AG04449 (cell line): ENCODE measurements at regions not wholly inside any gene's neighbourhood (a gene's known extent, or its start where the extent isn't known, plus 50 kb on each side); places are given as distances from the start of the nearest gene placed in this dataset.
"Not testable (repeated sequence)": the region's sequence is repeated elsewhere in the genome, so short reads cannot be mapped to it uniquely, and the experiment has no call there.

Experiments used
- CTCF ChIA-PET: fragments of 350-600 bp; formaldehyde crosslinking; extraction: SDS; loops from one replicate; lab custom pipeline; 2021; ENCODE audit warnings: antibody characterized with exemption; lab: Yijun Ruan, JAX
- POLR2A ChIA-PET: fragments of 400-600, 350-600 bp; formaldehyde crosslinking; extraction: SDS; loops from one replicate; lab custom pipeline; 2020; ENCODE audit warnings: antibody characterized with exemption, inconsistent platforms; lab: Yijun Ruan, JAX
- DNase-seq: peaks from one replicate; pipeline ENCODE4 v3.0.0-alpha.2; 2010; ENCODE audit warnings: low read depth, low spot score
- H3K4me3 ChIP-seq: 2 replicates; pipeline ENCODE4 v1.5.1; 2011; ENCODE audit warnings: low read depth, mild to moderate bottlenecking, control low read depth, low read length
- CTCF ChIP-seq: IDR thresholded peaks from one replicate; pipeline ENCODE4 v1.5.1; 2011; ENCODE audit warnings: mild to moderate bottlenecking, moderate library complexity, low read length, control low read depth, inconsistent platforms; ENCODE audit not compliant: insufficient read depth; ENCODE audit errors: missing control alignments

- DNase-seq, CTCF ChIA-PET, POLR2A ChIA-PET, H3K4me3 ChIP-seq: not testable (repeated sequence)
Measured at GRCh38 chr6:142016666-142017065, 116.1 kb upstream of the GJE1 start.

GRCh38 chr6:142015463-142015862 is 117.3 kb upstream of the GJE1 start:
- not testable (repeated sequence) for DNase-seq
- CTCF ChIA-PET: interaction anchor here (1.2 kb wide), 1 partner anchor 24 kb away, joined by 4 read pairs; no protein-coding TSS in a partner anchor

GRCh38 chr6:142015011-142015410 is 117.7 kb upstream of the GJE1 start:
- ChIA-PET CTCF (interaction anchor here (1.2 kb wide), 1 partner anchor 23 kb away, joined by 4 read pairs; no protein-coding TSS in a partner anchor), POLR2A (interaction anchor here (0.8 kb wide), 1 partner anchor 15 kb away, joined by 3 read pairs; no protein-coding TSS in a partner anchor)
- no peak for TF ChIP-seq CTCF
- peak overlapping the region; percentile 39 for H3K4me3 ChIP-seq
- DNase-seq: no peak

More at GRCh38 chr6:142015463-142015862, 117.3 kb upstream of the GJE1 start:
- POLR2A ChIA-PET, H3K4me3 ChIP-seq: not testable (repeated sequence)

GRCh38 chr6:142014515-142014914 is 118.2 kb upstream of the GJE1 start:
- ChIA-PET CTCF (interaction anchor here (1.2 kb wide), 1 partner anchor 23 kb away, joined by 4 read pairs; no protein-coding TSS in a partner anchor), POLR2A (interaction anchor here (0.8 kb wide), 1 partner anchor 16 kb away, joined by 3 read pairs; no protein-coding TSS in a partner anchor)
- peak; percentile 72 for DNase-seq
- H3K4me3 ChIP-seq: peak overlapping the region; percentile 39
- no peak for TF ChIP-seq CTCF

- ChIA-PET CTCF (no interaction called here), POLR2A (interaction anchor here (0.8 to 1.1 kb wide), 2 partner anchors 16 to 25 kb away, joined by 3 read pairs; no protein-coding TSS in a partner anchor)
- H3K4me3 ChIP-seq: no peak overlapping the region
- no peak for TF ChIP-seq CTCF
- no peak for DNase-seq
Measured at GRCh38 chr6:142013875-142014495, 118.7 kb upstream of the GJE1 start.

GRCh38 chr6:142013287-142013686 is 119.4 kb upstream of the GJE1 start:
- H3K4me3 ChIP-seq: no peak overlapping the region
- DNase-seq: peak; percentile 81
- CTCF ChIA-PET: no interaction called here
- POLR2A ChIA-PET: interaction anchor here (0.7 to 1.1 kb wide), 2 partner anchors 11 to 24 kb away, joined by 3 to 5 read pairs; no protein-coding TSS in a partner anchor
- no peak for TF ChIP-seq CTCF

- H3K4me3 ChIP-seq: no peak overlapping the region
- POLR2A ChIA-PET: no interaction called here
- CTCF ChIA-PET: interaction anchor here (1.4 kb wide), 1 partner anchor 23 kb away, joined by 8 read pairs; no protein-coding TSS in a partner anchor
- no peak for TF ChIP-seq CTCF
- no peak for DNase-seq
Measured at GRCh38 chr6:142011775-142012174, 121.0 kb upstream of the GJE1 start.
